Myocyte (in vitro differentiated cells): ENCODE measurements at regions not wholly inside any gene's neighbourhood (a gene's known extent, or its start where the extent isn't known, plus 50 kb on each side); places are given as distances from the start of the nearest gene placed in this dataset.
"Not testable (repeated sequence)": the region's sequence is repeated elsewhere in the genome, so short reads cannot be mapped to it uniquely, and the experiment has no call there.

Experiments used
- DNase-seq: peaks from one replicate; pipeline ENCODE4 v3.0.0-alpha.2; 2012; ENCODE audit warnings: low read depth

DNA sequence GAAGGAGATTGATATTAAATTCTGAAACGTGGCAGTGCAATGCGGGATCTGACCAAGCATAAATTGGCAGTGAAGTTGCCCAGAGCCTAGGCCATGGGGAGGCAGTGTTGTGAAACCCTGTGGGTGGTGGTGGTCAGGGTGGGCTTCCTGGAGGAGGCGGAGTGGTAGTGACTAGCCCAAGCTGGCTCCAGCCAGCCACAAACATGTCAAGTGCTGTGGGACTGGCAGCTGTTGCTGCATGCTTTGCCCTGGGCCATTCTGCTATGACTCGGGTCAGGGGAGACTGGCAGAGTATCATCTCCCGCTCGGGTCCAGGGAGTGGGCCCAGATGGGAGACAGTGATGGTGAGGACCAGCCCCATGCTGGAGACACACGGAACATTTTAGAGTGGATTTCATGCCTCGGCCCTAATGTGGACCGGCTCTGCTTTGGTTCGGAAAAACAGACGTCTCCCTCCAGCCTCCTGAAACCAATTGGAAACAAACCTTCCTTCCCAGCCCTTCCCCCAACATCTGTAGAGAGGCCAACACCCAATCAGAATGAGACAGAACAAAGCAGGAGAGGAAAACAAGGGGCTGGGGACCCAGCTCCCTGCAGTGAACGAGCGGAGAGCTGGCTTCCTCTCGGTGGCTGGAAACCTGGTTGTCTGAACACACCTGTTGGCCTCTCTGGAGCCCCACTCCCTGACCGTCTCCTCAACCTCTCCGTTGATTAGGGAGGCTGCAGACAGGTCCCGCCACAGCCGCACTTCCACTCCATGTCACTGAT lies 58.2 kb downstream of the TMEM270 start:
- DNase-seq: peak; percentile 54

- DNase-seq: no peak
Measured at GRCh38 chr7:73919694-73920375, 58.9 kb downstream of the TMEM270 start.

- DNase-seq: no peak
Measured at GRCh38 chr7:73920406-73921134, 59.6 kb downstream of the TMEM270 start.

DNA sequence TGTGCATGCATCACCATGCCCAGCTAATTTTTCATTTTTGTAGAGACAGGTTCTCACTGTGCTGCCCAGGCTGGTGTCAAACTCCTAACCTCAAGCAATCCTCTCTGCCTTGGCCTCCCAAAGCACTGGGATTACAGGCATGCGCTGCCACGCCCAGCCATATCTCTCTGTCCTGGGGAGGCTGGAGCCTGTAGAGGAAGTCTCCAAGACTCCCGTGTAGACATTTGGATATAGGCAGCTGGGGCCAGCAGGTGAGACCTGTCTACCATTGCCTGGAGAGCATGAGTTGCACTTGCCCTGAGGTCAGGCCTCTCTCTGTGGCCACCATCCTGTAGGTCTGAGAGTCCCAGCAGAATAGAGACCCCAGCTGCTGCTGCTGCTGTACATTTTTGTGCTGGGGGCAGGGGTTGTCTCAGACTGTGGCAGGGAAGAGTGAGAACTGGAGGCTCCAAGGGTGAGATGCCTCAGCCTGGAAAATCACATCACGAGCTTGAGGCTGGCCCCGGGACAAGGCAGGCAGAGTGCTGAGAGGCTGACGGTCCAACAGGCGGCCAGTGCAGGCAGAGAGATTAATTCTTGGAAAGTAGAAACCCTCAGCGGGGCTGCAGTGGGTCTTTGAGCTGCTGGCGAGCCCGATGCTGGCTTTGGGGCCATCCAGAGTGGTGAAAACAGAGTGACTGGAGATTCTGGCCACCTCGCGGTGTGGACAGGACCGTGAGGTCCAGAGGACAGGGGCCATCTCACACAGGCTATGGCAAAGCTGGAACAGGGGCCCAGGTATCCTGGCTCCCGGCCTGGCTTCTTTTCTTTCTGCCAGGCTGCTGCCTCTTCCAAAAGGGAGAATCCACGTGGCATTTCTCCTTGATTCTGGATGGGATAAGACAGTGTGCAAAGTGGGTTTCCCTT lies 60.9 kb downstream of the TMEM270 start:
- no peak for DNase-seq

DNA sequence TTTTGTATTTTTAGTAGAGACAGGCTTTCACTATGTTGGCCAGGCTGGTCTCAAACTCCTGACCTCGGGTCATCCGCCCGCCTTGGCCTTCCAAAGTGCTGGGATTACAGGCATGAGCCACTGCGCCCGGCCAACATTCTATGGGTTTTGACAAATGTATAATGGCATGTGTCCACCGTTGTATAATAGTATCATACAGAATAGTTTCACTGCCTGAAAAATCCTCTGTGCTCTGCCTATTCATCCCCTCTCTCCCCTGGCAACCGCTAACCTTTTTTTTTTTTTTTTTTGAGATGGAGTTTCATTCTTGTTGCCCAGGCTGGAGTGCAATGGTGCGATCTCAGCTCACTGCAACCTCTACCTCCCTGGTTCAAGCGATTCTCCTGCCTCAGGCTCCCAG lies 67.7 kb downstream of the TMEM270 start:
- DNase-seq: not testable (repeated sequence)

GRCh38 chr7:73931502-73931901 lies 70.5 kb downstream of the TMEM270 start:
- no peak for DNase-seq

GRCh38 chr7:73932364-73932763 lies 71.4 kb downstream of the TMEM270 start:
- DNase-seq: no peak

DNA sequence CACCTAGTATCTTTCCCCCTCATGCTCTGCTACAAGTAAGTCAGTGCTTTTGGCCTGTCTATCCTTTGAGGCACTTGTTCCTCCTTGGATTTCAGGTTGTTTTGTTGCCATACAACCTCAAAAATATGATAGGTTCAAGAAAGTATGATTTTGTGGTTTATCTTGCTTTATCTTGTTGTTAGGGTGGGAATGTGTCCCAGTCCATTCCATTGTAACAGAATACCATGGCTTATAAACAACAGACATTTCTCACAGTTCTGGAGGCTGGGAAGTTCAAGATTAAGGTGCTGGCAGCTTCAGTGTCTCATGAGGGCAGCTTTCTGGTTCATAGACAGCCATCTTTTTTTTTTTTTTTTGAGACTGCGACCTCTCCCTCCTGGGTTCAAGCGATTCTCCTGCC lies 72.1 kb downstream of the TMEM270 start:
- no peak for DNase-seq

GRCh38 chr7:73936967-73937366 lies 76.0 kb downstream of the TMEM270 start:
- DNase-seq: no peak

GRCh38 chr7:73937650-73938049 lies 76.7 kb downstream of the TMEM270 start:
- not testable (repeated sequence) for DNase-seq

DNA sequence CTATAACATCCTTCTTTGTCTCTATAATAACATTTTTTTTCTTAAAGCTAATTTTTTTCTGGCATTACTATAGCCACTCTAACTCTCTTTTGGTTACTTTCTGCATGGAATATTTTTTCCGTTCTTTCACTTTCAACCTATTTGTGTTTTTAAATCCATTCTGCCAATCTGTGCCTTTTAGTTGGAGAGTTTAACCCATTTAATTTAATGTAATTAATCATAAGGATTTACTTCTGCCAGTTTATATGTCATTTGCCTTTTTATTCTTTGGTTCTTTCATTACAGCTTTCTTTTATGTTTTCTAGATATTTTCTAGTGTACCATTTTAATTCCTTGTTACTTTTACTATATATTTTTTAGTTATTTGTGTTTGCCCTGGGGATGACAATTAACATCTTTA lies 78.6 kb downstream of the TMEM270 start:
- DNase-seq: no peak

- no peak for DNase-seq
Measured at GRCh38 chr7:73940701-73941238, 79.8 kb downstream of the TMEM270 start.

- peak; percentile 50 for DNase-seq
Measured at GRCh38 chr7:73941836-73942551, 81.0 kb downstream of the TMEM270 start.

GRCh38 chr7:73945022-73945421 lies 83.0 kb upstream of the ELN start:
- DNase-seq: no peak

- DNase-seq: no peak
Measured at GRCh38 chr7:73948287-73948686, 79.7 kb upstream of the ELN start.

DNA sequence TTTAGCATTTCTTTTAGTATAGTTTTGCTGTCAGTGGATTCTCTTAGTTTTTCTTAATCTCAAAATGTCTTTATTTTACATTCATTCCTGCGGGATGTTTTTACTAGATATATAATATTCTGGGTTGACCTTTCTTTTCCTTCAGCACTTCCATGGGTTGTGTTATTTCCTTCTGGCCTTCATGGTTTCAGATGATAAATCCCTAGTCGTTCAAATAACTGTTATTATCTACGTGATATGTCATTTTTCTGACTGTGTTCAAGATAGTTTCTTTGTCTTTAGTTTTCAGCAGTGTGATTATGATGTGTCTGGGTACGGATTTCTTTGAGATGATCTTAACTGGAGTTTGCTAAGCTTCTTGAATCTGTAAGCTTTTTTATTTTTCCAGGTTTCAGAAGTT lies 75.7 kb upstream of the ELN start:
- no peak for DNase-seq

GRCh38 chr7:73954181-73954580 lies 73.8 kb upstream of the ELN start:
- no peak for DNase-seq

DNA sequence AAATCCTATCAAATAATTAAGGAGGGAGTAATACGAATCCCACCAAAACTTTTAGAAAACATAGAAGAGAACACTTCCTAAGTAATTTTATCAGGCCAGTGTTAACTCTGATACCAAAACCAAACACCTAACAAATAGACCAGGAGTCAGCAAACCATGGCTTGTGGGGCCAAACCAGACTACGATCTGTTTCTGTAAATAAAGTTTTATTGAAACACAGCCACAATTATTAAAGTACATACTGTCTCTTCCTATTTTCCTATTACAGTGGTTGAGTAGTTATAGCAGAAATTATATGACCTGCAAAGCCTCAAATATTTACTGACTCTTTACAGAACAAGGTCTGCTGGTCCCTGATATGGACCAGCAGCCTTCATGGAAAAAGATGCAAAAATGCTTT lies 73.1 kb upstream of the ELN start:
- DNase-seq: no peak

- peak; percentile 33 for DNase-seq
Measured at GRCh38 chr7:73960548-73960947, 67.4 kb upstream of the ELN start.

- not testable (repeated sequence) for DNase-seq
Measured at GRCh38 chr7:73961991-73962390, 66.0 kb upstream of the ELN start.
